Keratinocyte (primary cell): ENCODE measurements at regions not wholly inside any gene's neighbourhood (a gene's known extent, or its start where the extent isn't known, plus 50 kb on each side); places are given as distances from the start of the nearest gene placed in this dataset.

Experiments
- DNase-seq: peaks from one replicate; pipeline ENCODE4 v3.0.0-alpha.2; 2011; ENCODE audit warnings: low read depth, missing footprints, low spot score
- FAIRE-seq: peaks from 2 replicates; lab custom pipeline; 2011; peaks lifted over from hg19 to GRCh38; lab: Jason Lieb, UNC
- H2AFZ ChIP-seq: 2 replicates; pipeline ENCODE4 v1.6.0; 2012; ENCODE audit warnings: low read length, control low read depth, inconsistent platforms; ENCODE audit not compliant: control insufficient read depth
- H3K27ac ChIP-seq: 2 replicates; pipeline ENCODE4 v1.5.1; 2011; ENCODE audit warnings: low read length; ENCODE audit not compliant: control insufficient read depth, insufficient read depth
- H3K27me3 ChIP-seq: 3 replicates; pipeline ENCODE4 v1.6.0; 2011; ENCODE audit warnings: low read length; ENCODE audit not compliant: control insufficient read depth, insufficient read depth; ENCODE audit errors: extremely low read depth
- H3K36me3 ChIP-seq, 2 experiments: 2 replicates in 1 of 2; 3 replicates in 1 of 2; pipeline ENCODE4 v1.5.1; 2011; ENCODE audit warnings: low read length in 2 of 2, mild to moderate bottlenecking in 1 of 2; ENCODE audit not compliant: control insufficient read depth in 2 of 2, insufficient read depth in 2 of 2; ENCODE audit errors: extremely low read depth in 1 of 2
- H3K4me1 ChIP-seq: 3 replicates; pipeline ENCODE4 v1.5.1; 2011; ENCODE audit warnings: low read length; ENCODE audit not compliant: control insufficient read depth, insufficient read depth; ENCODE audit errors: extremely low read depth
- H3K4me2 ChIP-seq: 3 replicates; pipeline ENCODE4 v1.6.0; 2011; ENCODE audit warnings: low read depth, low read length; ENCODE audit not compliant: control insufficient read depth, insufficient read depth; ENCODE audit errors: extremely low read depth
- H3K4me3 ChIP-seq, 3 experiments: fragments of 200-600 bp in 1 of 3; sonication (generic) in 1 of 3; 2 replicates in 2 of 3; 3 replicates in 1 of 3; pipeline ENCODE4 v1.5.1; 2011 to 2016; ENCODE audit warnings: low read length in 3 of 3, mild to moderate bottlenecking in 3 of 3, control low read depth in 2 of 3, inconsistent platforms in 1 of 3, low read depth in 1 of 3, mixed read lengths in 1 of 3, mixed run types in 1 of 3, moderate library complexity in 1 of 3; ENCODE audit not compliant: control insufficient read depth in 2 of 3, insufficient read depth in 2 of 3; ENCODE audit errors: extremely low read depth in 1 of 3
- H3K79me2 ChIP-seq: 2 replicates; pipeline ENCODE4 v1.6.0; 2012; ENCODE audit warnings: low read length; ENCODE audit not compliant: control insufficient read depth, insufficient read depth
- H3K9ac ChIP-seq: 3 replicates; pipeline ENCODE4 v1.6.0; 2011; ENCODE audit warnings: low read length; ENCODE audit not compliant: control insufficient read depth, insufficient read depth; ENCODE audit errors: extremely low read depth
- H3K9me1 ChIP-seq: 3 replicates; pipeline ENCODE4 v1.6.0; 2011; ENCODE audit warnings: low read length; ENCODE audit not compliant: control insufficient read depth, insufficient read depth; ENCODE audit errors: extremely low read depth
- H3K9me3 ChIP-seq: 2 replicates; pipeline ENCODE4 v1.5.1; 2012; ENCODE audit warnings: low read depth, low read length; ENCODE audit not compliant: control insufficient read depth
- H4K20me1 ChIP-seq: 3 replicates; pipeline ENCODE4 v1.6.0; 2011; ENCODE audit warnings: low read length; ENCODE audit not compliant: control insufficient read depth, insufficient read depth; ENCODE audit errors: extremely low read depth
- EZH2 ChIP-seq: IDR thresholded peaks from one replicate; pipeline ENCODE4 v1.6.1; 2012; ENCODE audit warnings: inconsistent platforms, mild to moderate bottlenecking, low read length, moderate library complexity
- dilution Hi-C: fragments of 300-500 bp; cut with MboI; formaldehyde crosslinking; loops from one replicate; pipeline ENCODE4 v1.7.0; 2020; ENCODE audit warnings: low sequenced_read_pairs; ENCODE audit not compliant: extremely low pct_ligation_motif_present
- TF ChIP-seq, protein P1 (sequence below), 3 experiments: IDR thresholded peaks in 1 of 3; conservative IDR thresholded peaks in 1 of 3; optimal IDR thresholded peaks in 1 of 3; 2 replicates in 2 of 3; 3 replicates in 1 of 3; pipeline versions ENCODE3 to v1.5.1; 2011; ENCODE audit warnings: low read length in 3 of 3, mild to moderate bottlenecking in 3 of 3, moderate library complexity in 2 of 3, control low read depth in 1 of 3, inconsistent platforms in 1 of 3; ENCODE audit not compliant: insufficient read depth in 2 of 3; ENCODE audit errors: extremely low read depth in 1 of 3

DNA sequence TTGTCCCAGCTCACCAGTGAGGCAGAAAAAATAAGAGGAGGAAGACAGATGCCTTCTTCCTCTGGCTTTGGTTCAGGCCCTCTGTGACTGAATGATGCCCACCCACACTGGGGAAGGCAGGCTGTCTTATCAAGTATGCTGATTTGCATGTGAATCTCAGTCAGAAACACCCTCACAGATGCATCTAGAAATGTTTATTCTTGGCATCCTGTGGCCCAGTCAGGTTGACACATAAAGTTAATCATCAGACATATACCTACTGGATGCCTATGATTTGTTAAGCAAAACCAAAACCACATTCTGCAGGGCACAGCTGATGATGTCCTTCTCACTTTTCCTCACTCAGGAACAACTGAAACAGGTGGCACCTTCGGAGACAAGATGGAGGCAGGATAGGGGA, 243.4 kb upstream of the KCNN2 start:
- Histone ChIP-seq H3K4me1 (no peaks in the 10 kb centered on the region), H3K4me3 (no peak overlapping the region), H3K9me3 (no peaks in the 10 kb centered on the region), H3K27ac (no peak overlapping the region), H4K20me1 (no peaks in the 10 kb centered on the region), H2AFZ (no peak overlapping the region), H3K36me3 (no peaks in the 10 kb centered on the region), H3K9ac (no peak overlapping the region), H3K27me3 (no peaks in the 10 kb centered on the region), H3K79me2 (no peaks in the 10 kb centered on the region), H3K4me2 (no peak overlapping the region), H3K9me1 (no peaks in the 10 kb centered on the region)
- TF ChIP-seq, protein P1, sequence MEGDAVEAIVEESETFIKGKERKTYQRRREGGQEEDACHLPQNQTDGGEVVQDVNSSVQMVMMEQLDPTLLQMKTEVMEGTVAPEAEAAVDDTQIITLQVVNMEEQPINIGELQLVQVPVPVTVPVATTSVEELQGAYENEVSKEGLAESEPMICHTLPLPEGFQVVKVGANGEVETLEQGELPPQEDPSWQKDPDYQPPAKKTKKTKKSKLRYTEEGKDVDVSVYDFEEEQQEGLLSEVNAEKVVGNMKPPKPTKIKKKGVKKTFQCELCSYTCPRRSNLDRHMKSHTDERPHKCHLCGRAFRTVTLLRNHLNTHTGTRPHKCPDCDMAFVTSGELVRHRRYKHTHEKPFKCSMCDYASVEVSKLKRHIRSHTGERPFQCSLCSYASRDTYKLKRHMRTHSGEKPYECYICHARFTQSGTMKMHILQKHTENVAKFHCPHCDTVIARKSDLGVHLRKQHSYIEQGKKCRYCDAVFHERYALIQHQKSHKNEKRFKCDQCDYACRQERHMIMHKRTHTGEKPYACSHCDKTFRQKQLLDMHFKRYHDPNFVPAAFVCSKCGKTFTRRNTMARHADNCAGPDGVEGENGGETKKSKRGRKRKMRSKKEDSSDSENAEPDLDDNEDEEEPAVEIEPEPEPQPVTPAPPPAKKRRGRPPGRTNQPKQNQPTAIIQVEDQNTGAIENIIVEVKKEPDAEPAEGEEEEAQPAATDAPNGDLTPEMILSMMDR (optimal IDR thresholded peaks at IDR 0.05 in 1 of 3, IDR thresholded peaks at IDR 0.05 in 1 of 3, conservative IDR thresholded peaks at IDR 0.05 in 1 of 3; ENCODE audit: extremely low read depth in 1 of 3, insufficient read depth in 2 of 3, low read length in 3 of 3), result no peak
- TF ChIP-seq EZH2, result no peak
- DNase-seq (no peak), FAIRE-seq (no peak)
- dilution Hi-C loops, result no loop called here

GRCh38 chr5:114120166-114120565, 241.7 kb upstream of the KCNN2 start:
- no peaks in the 10 kb centered on the region for H3K79me2 ChIP-seq
- no peak for TF ChIP-seq EZH2
- no peak overlapping the region for H2AFZ ChIP-seq
- H4K20me1 ChIP-seq, result no peaks in the 10 kb centered on the region
- FAIRE-seq, result no peak
- dilution Hi-C loops, result no loop called here
- no peaks in the 10 kb centered on the region for H3K4me1 ChIP-seq
- no peak overlapping the region for H3K4me3 ChIP-seq
- no peak for DNase-seq
- H3K36me3 ChIP-seq, result no peaks in the 10 kb centered on the region
- no peaks in the 10 kb centered on the region for H3K9me1 ChIP-seq
- no peaks in the 10 kb centered on the region for H3K9me3 ChIP-seq
- H3K9ac ChIP-seq, result no peak overlapping the region
- H3K4me2 ChIP-seq, result no peak overlapping the region
- no peaks in the 10 kb centered on the region for H3K27me3 ChIP-seq
- H3K27ac ChIP-seq, result no peak overlapping the region

GRCh38 chr5:114122852-114123251, 239.0 kb upstream of the KCNN2 start:
- DNase-seq, result no peak
- no peaks in the 10 kb centered on the region for H3K9me1 ChIP-seq
- H3K27ac ChIP-seq, result no peak overlapping the region
- H4K20me1 ChIP-seq, result no peaks in the 10 kb centered on the region
- no peak for FAIRE-seq
- H3K9me3 ChIP-seq, result no peaks in the 10 kb centered on the region
- no peak for TF ChIP-seq EZH2
- TF ChIP-seq, protein P1 (optimal IDR thresholded peaks at IDR 0.05 in 1 of 3, IDR thresholded peaks at IDR 0.05 in 1 of 3, conservative IDR thresholded peaks at IDR 0.05 in 1 of 3; ENCODE audit: extremely low read depth in 1 of 3, insufficient read depth in 2 of 3, low read length in 3 of 3), result no peak
- H3K79me2 ChIP-seq, result no peaks in the 10 kb centered on the region
- no peaks in the 10 kb centered on the region for H3K4me1 ChIP-seq
- H3K9ac ChIP-seq, result no peak overlapping the region
- H3K4me2 ChIP-seq, result no peak overlapping the region
- no peaks in the 10 kb centered on the region for H3K27me3 ChIP-seq
- dilution Hi-C loops, result no loop called here
- H2AFZ ChIP-seq, result no peak overlapping the region
- no peak overlapping the region for H3K4me3 ChIP-seq
- H3K36me3 ChIP-seq, result no peaks in the 10 kb centered on the region
